HG03066 (cell line): ENCODE measurements at regions not wholly inside any gene's neighbourhood (a gene's known extent, or its start where the extent isn't known, plus 50 kb on each side); places are given as distances from the start of the nearest gene placed in this dataset.
"Not testable (repeated sequence)": the region's sequence is repeated elsewhere in the genome, so short reads cannot be mapped to it uniquely, and the experiment has no call there.

Experiments used
- ATAC-seq: cut with Tn5 transposase; IDR thresholded peaks from one replicate; pipeline ENCODE4 v1.9.1; 2021; ENCODE audit warnings: low read depth; ENCODE audit not compliant: unreplicated experiment

GRCh38 chr13:22837980-22838647 lies 342.7 kb upstream of the SGCG start:
- ATAC-seq: no peak

GRCh38 chr13:22839603-22840530 lies 340.9 kb upstream of the SGCG start:
- no peak for ATAC-seq

- ATAC-seq: no peak
These were observed 334.2 kb upstream of the SGCG start for GRCh38 chr13:22846551-22846950.

- ATAC-seq: no peak
These were observed 332.2 kb upstream of the SGCG start for GRCh38 chr13:22848539-22849052.

GRCh38 chr13:22855926-22856325 lies 324.9 kb upstream of the SGCG start:
- no peak for ATAC-seq

- ATAC-seq: not testable (repeated sequence)
These were observed 321.8 kb upstream of the SGCG start for GRCh38 chr13:22858980-22859379.

GRCh38 chr13:22859411-22859810 lies 321.4 kb upstream of the SGCG start:
- not testable (repeated sequence) for ATAC-seq

GRCh38 chr13:22861958-22862466 lies 318.8 kb upstream of the SGCG start:
- ATAC-seq: no peak

GRCh38 chr13:22862478-22862877 lies 318.3 kb upstream of the SGCG start:
- no peak for ATAC-seq

- ATAC-seq: no peak
These were observed 314.6 kb upstream of the SGCG start for GRCh38 chr13:22866221-22866620.

GRCh38 chr13:22871231-22871630 lies 309.5 kb upstream of the SGCG start:
- no peak for ATAC-seq

GRCh38 chr13:22874839-22875238 lies 305.9 kb upstream of the SGCG start:
- no peak for ATAC-seq

- no peak for ATAC-seq
These were observed 303.4 kb upstream of the SGCG start for GRCh38 chr13:22877421-22877820.

- no peak for ATAC-seq
These were observed 299.7 kb upstream of the SGCG start for GRCh38 chr13:22880741-22881720.

- not testable (repeated sequence) for ATAC-seq
These were observed 298.8 kb upstream of the SGCG start for GRCh38 chr13:22881721-22882608.

GRCh38 chr13:22883262-22883840 lies 297.4 kb upstream of the SGCG start:
- ATAC-seq: no peak

- ATAC-seq: no peak
These were observed 296.8 kb upstream of the SGCG start for GRCh38 chr13:22883956-22884355.

- ATAC-seq: not testable (repeated sequence)
These were observed 294.7 kb upstream of the SGCG start for GRCh38 chr13:22886061-22886460.

GRCh38 chr13:22889376-22889775 lies 291.4 kb upstream of the SGCG start:
- not testable (repeated sequence) for ATAC-seq
